ENCODE measurements at regions not wholly inside any gene's neighbourhood (a gene's known extent, or its start where the extent isn't known, plus 50 kb on each side); places are given as distances from the start of the nearest gene placed in this dataset.
A peak's percentile ranks its signal among the peaks of the same experiment; 100 is the strongest.
"Not testable (repeated sequence)": the region's sequence is repeated elsewhere in the genome, so short reads cannot be mapped to it uniquely, and the experiment has no call there.

GRCh38 chr6:155628306-155628705 lies 172.7 kb upstream of the NOX3 start:
- peak; percentile 8 to 26 for DNase-seq

GRCh38 chr6:155627722-155628212 lies 172.1 kb upstream of the NOX3 start:
- not testable (repeated sequence) for DNase-seq

- DNase-seq, result no peak
Observed at GRCh38 chr6:155623450-155624178, 168.0 kb upstream of the NOX3 start.

- DNase-seq, result no peak
Observed at GRCh38 chr6:155614606-155615005, 159.0 kb upstream of the NOX3 start.

GRCh38 chr6:155611742-155612141 lies 156.1 kb upstream of the NOX3 start:
- DNase-seq, result no peak

GRCh38 chr6:155604991-155605390 lies 149.4 kb upstream of the NOX3 start:
- DNase-seq, result no peak

- no peak for DNase-seq
Observed at GRCh38 chr6:155599561-155599960, 143.9 kb upstream of the NOX3 start.

GRCh38 chr6:155599160-155599559 lies 143.5 kb upstream of the NOX3 start:
- no peak for DNase-seq

- no peak for DNase-seq
Observed at GRCh38 chr6:155595284-155595683, 139.6 kb upstream of the NOX3 start.

GRCh38 chr6:155591741-155592140 lies 136.1 kb upstream of the NOX3 start:
- DNase-seq, result no peak

GRCh38 chr6:155589190-155589589 lies 133.6 kb upstream of the NOX3 start:
- DNase-seq, result no peak

- no peak for DNase-seq
Observed at GRCh38 chr6:155587817-155588216, 132.2 kb upstream of the NOX3 start.

GRCh38 chr6:155586090-155586489 lies 130.5 kb upstream of the NOX3 start:
- no peak for DNase-seq

- no peak for DNase-seq
Observed at GRCh38 chr6:155584006-155584405, 128.4 kb upstream of the NOX3 start.

GRCh38 chr6:155582016-155582991 lies 126.7 kb upstream of the NOX3 start:
- DNase-seq, result no peak

GRCh38 chr6:155580904-155581303 lies 125.3 kb upstream of the NOX3 start:
- no peak for DNase-seq

GRCh38 chr6:155578251-155578650 lies 122.6 kb upstream of the NOX3 start:
- no peak for DNase-seq

GRCh38 chr6:155561966-155562364 lies 106.3 kb upstream of the NOX3 start:
- no peak for DNase-seq

- no peak for DNase-seq
Observed at GRCh38 chr6:155561257-155561965, 105.8 kb upstream of the NOX3 start.

- no peak for DNase-seq
Observed at GRCh38 chr6:155549928-155550327, 94.3 kb upstream of the NOX3 start.

- DNase-seq, result no peak
Observed at GRCh38 chr6:155549028-155549798, 93.6 kb upstream of the NOX3 start.

- no peak for DNase-seq
Observed at GRCh38 chr6:155548576-155548975, 92.9 kb upstream of the NOX3 start.
